ENCODE measurements at regions not wholly inside any gene's neighbourhood (a gene's known extent, or its start where the extent isn't known, plus 50 kb on each side); places are given as distances from the start of the nearest gene placed in this dataset.
"Not testable (repeated sequence)": the region's sequence is repeated elsewhere in the genome, so short reads cannot be mapped to it uniquely, and the experiment has no call there.

GRCh38 chr10:84626397-84627087 is 298.2 kb downstream of the CCSER2 start:
- Histone ChIP-seq H3K27ac (ENCODE audit: low read length) (no peak overlapping the region), H3K27me3 (ENCODE audit: control insufficient read depth, insufficient read depth, low read length) (no peaks in the 10 kb centered on the region), H3K36me3 (ENCODE audit: control insufficient read depth, insufficient read depth, low read length) (no peaks in the 10 kb centered on the region), H3K4me1 (ENCODE audit: control insufficient read depth, insufficient read depth, low read length) (no peaks in the 10 kb centered on the region), H3K4me3 (ENCODE audit: low read length) (no peak overlapping the region), H3K9me3 (ENCODE audit: control insufficient read depth, low read depth, low read length) (no peaks in the 10 kb centered on the region)
- no peak for DNase-seq
- 75% methylated on average over 1 of the region's 6 CpGs for WGBS (ENCODE audit: insufficient coverage, low lambda C conversion rate)

GRCh38 chr10:84632866-84633265 is 304.5 kb downstream of the CCSER2 start:
- Histone ChIP-seq H3K4me3 (ENCODE audit: low read length) (no peak overlapping the region), H3K9me3 (ENCODE audit: control insufficient read depth, low read depth, low read length) (no peaks in the 10 kb centered on the region), H3K4me1 (ENCODE audit: control insufficient read depth, insufficient read depth, low read length) (no peaks in the 10 kb centered on the region), H3K36me3 (ENCODE audit: control insufficient read depth, insufficient read depth, low read length) (no peaks in the 10 kb centered on the region), H3K27me3 (ENCODE audit: control insufficient read depth, insufficient read depth, low read length) (no peaks in the 10 kb centered on the region), H3K27ac (ENCODE audit: low read length) (no peak overlapping the region)
- DNase-seq: no peak
- WGBS (ENCODE audit: insufficient coverage, low lambda C conversion rate): 57% methylated on average over 1 of the region's 5 CpGs

DNA sequence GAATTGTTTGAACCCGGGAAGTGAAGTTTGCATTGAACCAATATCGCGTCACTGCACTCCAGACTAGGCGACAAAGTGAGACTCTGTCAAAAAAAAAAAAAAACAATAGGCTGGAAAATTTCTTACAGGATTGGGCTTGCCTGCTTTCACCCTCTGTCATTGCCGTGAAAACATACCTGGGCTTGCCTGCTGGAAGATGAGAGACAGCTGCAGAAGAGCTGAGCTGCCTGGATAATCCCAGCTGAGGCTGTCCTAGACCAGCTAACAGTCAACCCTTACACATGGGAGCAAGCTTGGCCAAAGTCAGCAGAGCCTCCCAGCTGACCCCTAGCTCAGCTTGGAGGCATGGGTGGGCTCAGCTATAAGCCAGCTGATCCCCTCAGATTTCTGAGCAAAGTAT is 306.2 kb downstream of the CCSER2 start:
- WGBS (ENCODE audit: insufficient coverage, low lambda C conversion rate): 100% methylated on average over 2 of the region's 5 CpGs
- no peaks in the 10 kb centered on the region for H3K27me3 ChIP-seq (ENCODE audit: control insufficient read depth, insufficient read depth, low read length)
- no peaks in the 10 kb centered on the region for H3K4me1 ChIP-seq (ENCODE audit: control insufficient read depth, insufficient read depth, low read length)
- H3K4me3 ChIP-seq (ENCODE audit: low read length): no peak overlapping the region
- H3K9me3 ChIP-seq (ENCODE audit: control insufficient read depth, low read depth, low read length): no peaks in the 10 kb centered on the region
- no peak for DNase-seq
- H3K27ac ChIP-seq (ENCODE audit: low read length): no peak overlapping the region
- no peaks in the 10 kb centered on the region for H3K36me3 ChIP-seq (ENCODE audit: control insufficient read depth, insufficient read depth, low read length)

DNA sequence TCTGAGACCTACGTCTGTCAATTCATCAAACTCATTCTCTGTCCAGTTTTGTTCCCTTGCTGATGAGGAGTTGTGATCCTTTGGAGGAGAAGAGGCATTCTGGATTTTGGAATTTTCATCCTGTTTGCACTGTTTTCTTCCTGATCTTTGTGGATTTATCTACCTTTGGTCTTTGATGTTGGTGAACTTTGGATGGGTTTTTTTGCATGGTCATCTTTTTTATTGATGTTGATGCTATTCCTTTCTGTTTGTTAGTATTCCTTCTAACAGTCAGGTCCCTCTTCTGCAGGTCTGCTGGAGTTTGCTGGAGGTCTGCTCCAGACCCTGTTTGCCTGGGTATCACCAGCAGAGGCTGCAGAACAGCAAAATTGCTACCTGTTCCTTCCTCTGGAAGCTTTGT is 322.2 kb downstream of the CCSER2 start:
- not testable (repeated sequence) for H3K4me3 ChIP-seq (ENCODE audit: low read length); H3K27ac ChIP-seq (ENCODE audit: low read length); H3K27me3 ChIP-seq (ENCODE audit: control insufficient read depth, insufficient read depth, low read length); H3K4me1 ChIP-seq (ENCODE audit: control insufficient read depth, insufficient read depth, low read length); H3K9me3 ChIP-seq (ENCODE audit: control insufficient read depth, low read depth, low read length); DNase-seq; H3K36me3 ChIP-seq (ENCODE audit: control insufficient read depth, insufficient read depth, low read length)
- WGBS (ENCODE audit: insufficient coverage, low lambda C conversion rate): 80% methylated on average over 1 of the region's 1 CpG

DNA sequence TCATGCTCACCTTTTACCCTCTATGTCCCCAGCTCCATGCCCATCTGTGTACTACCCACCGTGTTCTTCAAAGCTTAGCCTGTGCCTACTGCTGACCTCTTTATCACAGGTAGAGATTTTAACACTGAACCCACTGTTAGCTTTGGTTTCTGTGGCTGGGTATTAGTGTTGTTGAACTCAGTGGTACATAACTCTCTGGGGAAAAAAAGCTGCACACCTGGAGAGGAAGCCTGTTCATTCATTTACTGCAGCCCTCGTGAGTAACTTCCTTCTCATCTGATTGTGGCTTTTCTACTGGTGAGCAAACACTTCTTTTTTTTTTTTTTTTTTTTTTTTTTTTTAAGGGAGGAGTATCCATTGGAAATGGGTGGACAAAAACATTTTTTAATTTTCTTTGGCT is 326.3 kb downstream of the CCSER2 start:
- no peak overlapping the region for H3K27ac ChIP-seq (ENCODE audit: low read length)
- 0% methylated on average over 1 of the region's 2 CpGs for WGBS (ENCODE audit: insufficient coverage, low lambda C conversion rate)

GRCh38 chr10:84659027-84659426 is 330.6 kb downstream of the CCSER2 start:
- no peak overlapping the region for H3K27ac ChIP-seq (ENCODE audit: low read length)
- no peaks in the 10 kb centered on the region for H3K4me1 ChIP-seq (ENCODE audit: control insufficient read depth, insufficient read depth, low read length)
- no peak overlapping the region for H3K4me3 ChIP-seq (ENCODE audit: low read length)
- no peaks in the 10 kb centered on the region for H3K27me3 ChIP-seq (ENCODE audit: control insufficient read depth, insufficient read depth, low read length)
- H3K36me3 ChIP-seq (ENCODE audit: control insufficient read depth, insufficient read depth, low read length): no peaks in the 10 kb centered on the region
- no peaks in the 10 kb centered on the region for H3K9me3 ChIP-seq (ENCODE audit: control insufficient read depth, low read depth, low read length)
- no peak for DNase-seq
- no CpG with 5 or more reads among the region's 6 CpGs for WGBS (ENCODE audit: insufficient coverage, low lambda C conversion rate)

More for the DNA sequence above, 326.3 kb downstream of the CCSER2 start:
- H3K27me3 ChIP-seq (ENCODE audit: control insufficient read depth, insufficient read depth, low read length): no peaks in the 10 kb centered on the region
- H3K36me3 ChIP-seq (ENCODE audit: control insufficient read depth, insufficient read depth, low read length): no peaks in the 10 kb centered on the region
- no peak for DNase-seq
- no peaks in the 10 kb centered on the region for H3K4me1 ChIP-seq (ENCODE audit: control insufficient read depth, insufficient read depth, low read length)
- H3K4me3 ChIP-seq (ENCODE audit: low read length): no peak overlapping the region
- H3K9me3 ChIP-seq (ENCODE audit: control insufficient read depth, low read depth, low read length): no peaks in the 10 kb centered on the region

DNA sequence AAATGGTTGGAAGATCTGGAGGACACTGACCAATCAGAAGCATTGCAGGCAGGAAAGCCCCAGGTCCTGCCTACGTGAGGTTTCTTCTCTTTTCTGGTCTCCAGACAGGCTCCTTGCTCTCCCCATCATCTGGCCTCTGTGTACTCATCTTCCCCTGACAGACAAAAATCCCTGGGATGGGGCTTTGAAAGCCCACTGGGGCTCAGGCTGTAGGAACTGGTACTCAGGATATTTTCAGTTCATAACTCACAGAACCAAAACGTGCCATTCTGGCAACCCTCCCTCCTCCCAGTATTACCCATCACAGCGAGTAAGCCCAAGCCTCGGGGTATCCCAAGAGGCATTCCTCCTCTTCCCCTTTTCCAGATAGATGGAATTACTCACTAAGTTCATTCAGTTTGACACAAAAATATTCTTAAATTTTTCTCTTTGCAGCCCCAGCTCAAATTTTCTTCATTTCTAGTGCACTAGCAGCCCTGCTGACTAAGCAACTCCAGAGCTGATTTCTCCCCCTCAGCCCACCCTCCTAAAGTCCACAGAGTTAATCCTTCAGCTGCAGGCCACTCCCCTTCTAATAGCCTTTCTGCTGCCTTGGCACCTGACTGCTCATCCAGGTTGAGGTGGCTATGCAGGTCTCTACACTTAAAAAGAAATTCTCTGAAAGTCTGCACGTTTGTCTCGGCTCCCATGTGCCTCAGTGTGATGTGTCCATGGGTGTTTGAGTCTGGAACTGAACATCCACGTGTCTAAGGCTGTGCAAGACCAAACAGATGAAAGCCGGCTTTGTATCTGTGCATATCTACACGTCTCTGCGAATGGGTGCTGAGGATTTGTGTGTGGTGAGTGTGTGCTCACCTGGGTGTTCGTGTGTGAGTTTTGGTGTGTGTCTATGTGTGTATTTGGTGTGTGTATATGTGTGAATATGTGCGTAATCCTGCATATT is 331.4 kb downstream of the CCSER2 start:
- Histone ChIP-seq H3K27ac (ENCODE audit: low read length) (no peak overlapping the region), H3K4me3 (ENCODE audit: low read length) (no peak overlapping the region), H3K9me3 (ENCODE audit: control insufficient read depth, low read depth, low read length) (no peaks in the 10 kb centered on the region), H3K36me3 (ENCODE audit: control insufficient read depth, insufficient read depth, low read length) (no peaks in the 10 kb centered on the region), H3K4me1 (ENCODE audit: control insufficient read depth, insufficient read depth, low read length) (no peaks in the 10 kb centered on the region), H3K27me3 (ENCODE audit: control insufficient read depth, insufficient read depth, low read length) (no peaks in the 10 kb centered on the region)
- no peak for DNase-seq
- 20% methylated on average over 1 of the region's 12 CpGs for WGBS (ENCODE audit: insufficient coverage, low lambda C conversion rate)

DNA sequence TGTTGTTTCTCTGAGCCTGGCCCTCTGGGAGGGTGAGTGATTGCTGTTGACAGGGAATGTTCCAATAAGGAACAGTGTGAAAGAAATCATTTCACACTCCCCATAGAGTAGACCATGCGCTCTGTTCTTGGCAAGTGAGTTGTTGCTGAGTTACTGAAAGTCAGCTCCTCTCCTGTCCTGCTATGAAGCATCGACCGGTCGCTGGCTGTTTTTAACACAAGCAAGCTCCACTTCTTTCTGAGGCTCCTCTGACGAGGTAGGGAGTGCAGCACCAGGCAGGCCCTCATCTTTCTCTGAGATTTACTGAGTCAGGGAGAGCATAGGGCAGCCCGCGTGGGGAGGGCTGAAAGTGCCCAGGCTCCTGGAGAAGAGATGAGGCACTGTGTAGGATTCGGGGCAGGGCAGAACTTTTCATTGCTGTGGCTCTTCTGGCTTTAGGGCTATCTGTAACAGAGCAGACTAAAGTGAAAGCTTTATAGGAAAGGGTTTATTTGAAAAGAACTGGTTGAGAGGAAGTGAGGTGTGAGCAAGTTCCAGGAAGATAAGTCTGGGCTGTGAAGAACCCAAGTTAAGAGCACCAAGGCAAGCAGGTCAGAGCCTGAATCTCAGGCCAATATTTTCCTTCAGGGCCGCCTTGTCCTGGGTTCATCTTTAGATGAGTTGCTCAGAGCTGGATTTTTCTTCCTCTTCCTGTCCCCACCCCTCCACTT is 332.2 kb downstream of the CCSER2 start:
- H3K9me3 ChIP-seq (ENCODE audit: control insufficient read depth, low read depth, low read length): no peaks in the 10 kb centered on the region
- no peaks in the 10 kb centered on the region for H3K36me3 ChIP-seq (ENCODE audit: control insufficient read depth, insufficient read depth, low read length)
- H3K4me3 ChIP-seq (ENCODE audit: low read length): no peak overlapping the region
- H3K4me1 ChIP-seq (ENCODE audit: control insufficient read depth, insufficient read depth, low read length): no peaks in the 10 kb centered on the region
- no peak for DNase-seq
- no CpG with 5 or more reads among the region's 9 CpGs for WGBS (ENCODE audit: insufficient coverage, low lambda C conversion rate)
- no peak overlapping the region for H3K27ac ChIP-seq (ENCODE audit: low read length)
- no peaks in the 10 kb centered on the region for H3K27me3 ChIP-seq (ENCODE audit: control insufficient read depth, insufficient read depth, low read length)

- Histone ChIP-seq H3K4me3 (ENCODE audit: low read length) (no peak overlapping the region), H3K4me1 (ENCODE audit: control insufficient read depth, insufficient read depth, low read length) (no peaks in the 10 kb centered on the region), H3K27ac (ENCODE audit: low read length) (no peak overlapping the region), H3K9me3 (ENCODE audit: control insufficient read depth, low read depth, low read length) (no peaks in the 10 kb centered on the region), H3K36me3 (ENCODE audit: control insufficient read depth, insufficient read depth, low read length) (no peaks in the 10 kb centered on the region), H3K27me3 (ENCODE audit: control insufficient read depth, insufficient read depth, low read length) (no peaks in the 10 kb centered on the region)
- DNase-seq: no peak
- WGBS (ENCODE audit: insufficient coverage, low lambda C conversion rate): no CpG with 5 or more reads among the region's 5 CpGs
Measured at GRCh38 chr10:84665211-84665610, 336.8 kb downstream of the CCSER2 start.

DNA sequence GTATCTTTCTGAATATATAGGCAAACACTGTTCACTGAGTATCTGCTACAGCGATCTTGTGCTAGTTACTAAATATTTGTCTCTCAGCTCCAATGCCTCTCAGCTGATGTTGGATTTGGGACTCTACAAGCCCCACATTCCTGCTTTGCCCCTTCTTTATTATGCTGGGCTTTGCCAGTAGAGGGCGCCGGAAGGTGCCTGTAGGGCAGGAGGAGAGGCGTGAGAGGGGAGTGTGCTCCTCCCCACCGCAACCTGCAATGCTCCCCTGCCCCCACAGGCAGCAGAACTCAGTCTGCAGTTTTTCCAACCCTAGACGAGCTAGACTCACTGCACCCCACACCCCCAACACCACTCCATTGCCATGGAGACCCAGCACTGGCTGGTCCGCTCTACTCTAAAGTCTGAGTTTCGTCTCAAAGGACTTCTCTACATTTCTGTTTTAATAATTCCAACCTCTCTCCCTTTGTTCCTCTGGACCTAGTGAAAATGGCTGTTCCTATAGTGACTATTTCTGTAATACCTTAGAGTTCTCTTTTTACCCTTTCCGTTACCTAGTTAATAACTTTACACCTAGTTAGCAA is 337.6 kb downstream of the CCSER2 start:
- 83% methylated on average over 4 of the region's 9 CpGs for WGBS (ENCODE audit: insufficient coverage, low lambda C conversion rate)
- Histone ChIP-seq H3K36me3 (ENCODE audit: control insufficient read depth, insufficient read depth, low read length) (no peaks in the 10 kb centered on the region), H3K27me3 (ENCODE audit: control insufficient read depth, insufficient read depth, low read length) (no peaks in the 10 kb centered on the region), H3K9me3 (ENCODE audit: control insufficient read depth, low read depth, low read length) (no peaks in the 10 kb centered on the region), H3K27ac (ENCODE audit: low read length) (no peak overlapping the region), H3K4me1 (ENCODE audit: control insufficient read depth, insufficient read depth, low read length) (no peaks in the 10 kb centered on the region), H3K4me3 (ENCODE audit: low read length) (no peak overlapping the region)
- DNase-seq: no peak

Data from large intestine (tissue), 3 donors.